Activated naive CD4-positive, alpha-beta T cell treated with anti-CD3 and anti-CD28 coated beads, Interleukin-2, amount 10 ng/mL, durations not matched to agents 7 days and 5 days (primary cell): ENCODE measurements at regions not wholly inside any gene's neighbourhood (a gene's known extent, or its start where the extent isn't known, plus 50 kb on each side); places are given as distances from the start of the nearest gene placed in this dataset.
"Not testable (repeated sequence)": the region's sequence is repeated elsewhere in the genome, so short reads cannot be mapped to it uniquely, and the experiment has no call there.

Experiments
- CTCF ChIA-PET: fragments of 350-600 bp; sonication (Branson Sonifier 250); formaldehyde crosslinking; loops from one replicate; lab custom pipeline; 2021; ENCODE audit warnings: antibody characterized with exemption; lab: Charles Lee
- DNase-seq: peaks from one replicate; pipeline ENCODE4 v3.0.0-alpha.2; 2020
- H3K27ac Mint-ChIP-seq: one replicate; pipeline ENCODE4 v1.8.0; 2021; ENCODE audit warnings: mild to moderate bottlenecking, moderate library complexity, mixed read lengths
- H3K27me3 Mint-ChIP-seq: one replicate; pipeline ENCODE4 v1.8.0; 2021; ENCODE audit warnings: mild to moderate bottlenecking, mixed read lengths
- H3K36me3 Mint-ChIP-seq: one replicate; pipeline ENCODE4 v1.8.0; 2021; ENCODE audit warnings: mixed read lengths
- H3K4me1 Mint-ChIP-seq: one replicate; pipeline ENCODE4 v1.8.0; 2021; ENCODE audit warnings: mixed read lengths
- H3K4me3 Mint-ChIP-seq: one replicate; pipeline ENCODE4 v1.8.0; 2021; ENCODE audit warnings: mild to moderate bottlenecking, moderate library complexity, mixed read lengths
- H3K9me3 Mint-ChIP-seq: one replicate; pipeline ENCODE4 v1.8.0; 2021; ENCODE audit warnings: mixed read lengths

DNA sequence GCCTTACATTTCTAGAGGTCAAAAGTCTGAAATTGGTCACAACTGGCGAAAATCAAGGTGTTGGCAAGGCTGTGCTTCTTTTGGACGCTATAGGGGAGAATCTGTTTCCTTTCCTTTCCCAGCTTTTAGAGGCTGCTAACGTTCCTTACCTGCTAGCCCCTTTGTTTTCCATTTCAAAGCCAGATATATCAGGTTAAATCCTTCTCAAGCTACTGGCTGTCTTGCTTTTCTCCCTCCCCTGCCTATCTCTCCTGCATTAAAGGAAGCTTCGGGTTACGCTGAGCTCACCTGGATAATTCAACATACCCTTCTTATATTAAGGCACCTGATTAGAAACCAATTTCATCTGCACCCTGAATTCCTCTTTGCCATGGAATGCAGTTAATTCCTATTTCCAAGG lies 1569.7 kb upstream of the SLC10A2 start:
- Mint-ChIP-seq H3K36me3 (no peaks in the 10 kb centered on the region), H3K4me1 (no peaks in the 10 kb centered on the region), H3K27me3 (no peaks in the 10 kb centered on the region), H3K4me3 (no peak overlapping the region), H3K9me3 (no peaks in the 10 kb centered on the region), H3K27ac (no peak overlapping the region)
- no peak for DNase-seq
- CTCF ChIA-PET = no interaction called here

DNA sequence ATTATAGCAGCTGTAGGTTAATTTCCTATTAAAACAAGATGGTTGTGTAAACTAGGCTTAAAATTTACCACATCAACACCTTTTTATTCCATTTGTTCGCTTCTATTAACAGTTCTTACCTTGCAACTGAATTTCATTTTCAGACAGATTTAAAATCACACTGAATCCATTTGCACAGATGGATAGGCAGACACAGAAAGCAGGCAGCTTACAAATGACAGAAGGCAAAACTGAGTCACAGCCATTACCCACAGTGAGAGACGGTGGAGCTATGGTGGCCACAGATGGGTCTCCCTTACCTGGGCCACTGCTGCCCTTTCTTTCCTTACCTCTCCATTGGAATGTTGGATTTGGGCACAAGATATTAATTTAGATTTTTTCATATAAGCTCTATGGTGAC lies 1567.8 kb upstream of the SLC10A2 start:
- CTCF ChIA-PET = no interaction called here
- H3K4me3 Mint-ChIP-seq = no peak overlapping the region
- no peaks in the 10 kb centered on the region for H3K27me3 Mint-ChIP-seq
- no peak for DNase-seq
- H3K27ac Mint-ChIP-seq = no peak overlapping the region
- H3K4me1 Mint-ChIP-seq = no peaks in the 10 kb centered on the region
- H3K9me3 Mint-ChIP-seq = no peaks in the 10 kb centered on the region
- no peaks in the 10 kb centered on the region for H3K36me3 Mint-ChIP-seq

DNA sequence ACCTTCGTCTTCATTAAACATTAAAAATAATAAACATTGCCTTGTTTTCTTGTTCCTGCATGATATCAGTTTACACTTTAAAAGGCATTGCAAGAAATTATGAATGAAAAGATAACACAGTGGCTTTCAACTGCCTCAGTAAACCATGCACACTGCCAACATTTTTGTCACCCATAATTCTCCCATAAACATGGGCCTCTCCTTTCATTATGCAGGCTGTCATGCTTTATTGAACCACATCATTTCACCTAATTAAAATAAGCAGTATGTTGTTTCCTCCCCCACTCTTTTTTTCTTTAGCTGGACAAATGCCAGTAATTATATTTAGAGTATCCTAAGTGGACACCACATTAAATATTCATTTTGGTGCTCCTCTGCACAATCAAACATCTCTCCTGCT lies 1566.5 kb upstream of the SLC10A2 start:
- Mint-ChIP-seq H3K27ac (no peak overlapping the region), H3K4me1 (no peaks in the 10 kb centered on the region), H3K36me3 (no peaks in the 10 kb centered on the region), H3K27me3 (no peaks in the 10 kb centered on the region), H3K4me3 (no peak overlapping the region), H3K9me3 (no peaks in the 10 kb centered on the region)
- DNase-seq = no peak
- CTCF ChIA-PET = no interaction called here

DNA sequence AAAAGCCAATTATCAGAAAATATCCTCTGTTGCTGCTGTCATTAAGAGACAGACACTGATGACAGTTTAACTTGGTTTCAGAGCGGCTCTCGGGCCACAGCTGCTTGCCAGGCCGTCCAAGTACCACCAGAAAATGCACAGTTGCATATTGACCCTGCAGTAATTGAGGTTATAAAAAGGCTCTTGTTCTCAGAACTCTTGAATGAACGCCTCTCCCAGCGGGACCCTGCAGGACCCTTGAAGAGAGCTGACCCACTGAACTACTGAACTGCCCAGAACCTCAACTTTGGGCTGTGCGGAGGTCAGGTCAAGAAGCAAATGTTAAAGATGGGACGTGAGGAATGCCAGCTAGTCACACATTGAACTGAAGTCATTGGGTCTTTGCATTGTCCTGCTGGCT lies 1559.0 kb upstream of the SLC10A2 start:
- Mint-ChIP-seq H3K36me3 (no peaks in the 10 kb centered on the region), H3K27ac (no peak overlapping the region), H3K4me1 (no peaks in the 10 kb centered on the region), H3K4me3 (no peak overlapping the region), H3K27me3 (no peaks in the 10 kb centered on the region), H3K9me3 (no peaks in the 10 kb centered on the region)
- CTCF ChIA-PET = no interaction called here
- DNase-seq = no peak

GRCh38 chr13:104616990-104617389 lies 1550.8 kb upstream of the SLC10A2 start:
- Mint-ChIP-seq H3K27ac (no peak overlapping the region), H3K36me3 (no peaks in the 10 kb centered on the region), H3K9me3 (peaks cover 2% of the 10 kb centered on the region), H3K27me3 (no peaks in the 10 kb centered on the region), H3K4me3 (no peak overlapping the region), H3K4me1 (no peaks in the 10 kb centered on the region)
- CTCF ChIA-PET = no interaction called here
- DNase-seq = no peak

DNA sequence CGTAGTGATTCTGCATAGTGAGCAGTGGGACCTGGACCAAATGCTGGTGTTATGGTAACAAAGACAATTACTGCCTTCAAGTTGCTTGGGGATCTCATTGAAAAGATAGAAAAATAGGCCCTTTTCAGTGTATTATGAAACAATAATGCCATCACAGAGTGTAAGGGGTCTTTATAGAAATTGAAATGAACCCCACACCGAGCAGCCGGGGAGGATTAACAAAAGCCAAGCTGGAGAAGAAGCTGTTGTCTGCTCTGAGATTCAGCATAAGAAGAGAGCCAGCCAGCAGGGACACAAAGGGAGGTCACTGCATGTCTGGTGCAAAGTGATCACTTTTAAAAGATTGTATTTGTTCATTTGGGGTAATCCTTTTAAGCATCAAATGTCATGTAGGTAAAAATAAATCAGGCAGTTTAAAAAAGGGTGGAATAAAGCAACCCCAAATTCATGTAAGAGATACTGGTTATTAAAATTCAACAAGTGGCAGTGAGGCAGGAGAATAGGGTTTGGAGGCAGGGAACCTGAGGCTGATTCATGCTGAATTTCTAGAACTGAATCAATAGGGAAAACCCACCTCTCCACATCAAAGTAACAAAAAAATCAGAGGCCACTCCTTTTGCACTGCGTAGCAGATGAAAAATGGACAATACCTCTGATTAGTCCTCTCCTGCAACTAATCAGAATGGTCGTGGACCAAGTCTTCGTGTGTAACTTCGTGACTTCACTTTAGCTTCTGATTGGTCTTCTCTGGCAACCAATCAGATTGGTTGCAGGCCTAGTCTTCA lies 1548.3 kb upstream of the SLC10A2 start:
- DNase-seq = no peak
- Mint-ChIP-seq H3K4me1 (no peaks in the 10 kb centered on the region), H3K27ac (no peak overlapping the region), H3K9me3 (peaks cover 2% of the 10 kb centered on the region), H3K4me3 (no peak overlapping the region), H3K27me3 (no peaks in the 10 kb centered on the region), H3K36me3 (no peaks in the 10 kb centered on the region)
- CTCF ChIA-PET = no interaction called here

DNA sequence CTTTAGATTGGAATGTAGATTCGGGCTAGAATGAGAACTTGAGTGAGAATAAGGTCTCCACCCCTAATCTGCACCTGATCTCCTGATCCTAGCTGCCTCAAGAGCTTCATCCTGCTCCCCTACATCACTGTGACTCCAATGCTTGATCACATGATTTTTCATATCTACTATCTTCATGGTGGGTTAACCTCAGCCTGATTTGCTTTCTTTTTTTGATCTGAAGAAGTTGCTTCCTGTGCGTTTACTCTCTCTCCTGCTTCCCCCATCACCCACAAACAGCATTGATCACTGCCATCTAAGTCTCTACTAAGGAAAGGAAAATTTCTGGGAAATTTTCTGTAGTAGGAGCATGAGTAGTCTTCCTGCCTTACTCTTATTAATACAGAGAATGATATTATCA lies 1542.1 kb upstream of the SLC10A2 start:
- Mint-ChIP-seq H3K4me1 (no peaks in the 10 kb centered on the region), H3K9me3 (peaks cover 1% of the 10 kb centered on the region), H3K27ac (no peak overlapping the region), H3K4me3 (no peak overlapping the region), H3K27me3 (no peaks in the 10 kb centered on the region), H3K36me3 (no peaks in the 10 kb centered on the region)
- no peak for DNase-seq
- CTCF ChIA-PET = no interaction called here

DNA sequence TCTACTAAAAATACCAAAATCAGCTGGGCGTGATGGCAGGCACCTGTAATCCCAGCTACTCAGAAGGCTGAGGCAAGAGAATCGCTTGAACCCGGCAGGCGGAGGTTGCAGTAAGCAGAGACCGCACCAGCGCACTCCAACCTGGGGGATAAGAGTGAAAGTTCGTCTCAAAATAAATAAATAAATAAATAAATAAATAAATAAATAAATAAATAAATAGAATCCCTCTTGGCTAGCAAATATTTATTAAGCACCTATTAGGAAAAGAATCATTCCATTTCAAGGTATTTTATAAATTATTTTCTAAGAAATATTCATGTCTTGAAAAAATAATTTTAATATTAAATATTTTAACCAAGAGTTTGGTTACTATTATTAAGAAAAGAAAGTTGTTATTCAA lies 1539.2 kb upstream of the SLC10A2 start:
- H3K4me1 Mint-ChIP-seq, H3K36me3 Mint-ChIP-seq, CTCF ChIA-PET, H3K27me3 Mint-ChIP-seq, H3K4me3 Mint-ChIP-seq, H3K27ac Mint-ChIP-seq, DNase-seq, H3K9me3 Mint-ChIP-seq: not testable (repeated sequence)

- Mint-ChIP-seq H3K27ac (no peak overlapping the region), H3K9me3 (no peaks in the 10 kb centered on the region), H3K36me3 (no peaks in the 10 kb centered on the region), H3K4me1 (no peaks in the 10 kb centered on the region), H3K4me3 (no peak overlapping the region), H3K27me3 (no peaks in the 10 kb centered on the region)
- CTCF ChIA-PET = no interaction called here
- no peak for DNase-seq
These were observed 1531.4 kb upstream of the SLC10A2 start for GRCh38 chr13:104597546-104598180.

GRCh38 chr13:104595511-104595910 lies 1529.3 kb upstream of the SLC10A2 start:
- H3K9me3 Mint-ChIP-seq = no peaks in the 10 kb centered on the region
- no peak for DNase-seq
- no peak overlapping the region for H3K27ac Mint-ChIP-seq
- H3K4me3 Mint-ChIP-seq = no peak overlapping the region
- CTCF ChIA-PET = no interaction called here
- no peaks in the 10 kb centered on the region for H3K4me1 Mint-ChIP-seq
- H3K36me3 Mint-ChIP-seq = no peaks in the 10 kb centered on the region
- H3K27me3 Mint-ChIP-seq = no peaks in the 10 kb centered on the region

DNA sequence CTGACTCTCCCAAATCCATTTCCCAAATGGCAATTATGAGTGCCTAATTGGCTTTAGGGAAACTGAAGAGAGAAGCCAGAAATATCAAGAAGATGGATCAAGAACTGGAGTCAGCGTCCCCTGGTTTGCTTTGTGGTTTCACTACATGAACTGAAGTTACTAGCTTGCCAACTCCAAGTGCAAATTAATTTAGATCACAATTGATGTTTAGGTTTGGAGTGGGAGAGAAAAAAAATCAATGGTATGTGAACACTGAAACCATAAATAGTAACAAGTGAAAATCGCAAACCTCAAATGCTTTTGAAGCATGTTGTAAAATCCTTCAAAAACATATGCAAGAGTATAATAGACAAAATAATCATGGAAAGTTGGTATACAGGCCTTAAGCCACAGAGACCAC lies 1528.6 kb upstream of the SLC10A2 start:
- DNase-seq = no peak
- Mint-ChIP-seq H3K4me3 (no peak overlapping the region), H3K36me3 (no peaks in the 10 kb centered on the region), H3K27ac (no peak overlapping the region), H3K9me3 (no peaks in the 10 kb centered on the region), H3K4me1 (no peaks in the 10 kb centered on the region), H3K27me3 (no peaks in the 10 kb centered on the region)
- CTCF ChIA-PET = no interaction called here

- DNase-seq = no peak
- no peaks in the 10 kb centered on the region for H3K27me3 Mint-ChIP-seq
- no peaks in the 10 kb centered on the region for H3K4me1 Mint-ChIP-seq
- H3K4me3 Mint-ChIP-seq = no peak overlapping the region
- CTCF ChIA-PET = no interaction called here
- no peaks in the 10 kb centered on the region for H3K36me3 Mint-ChIP-seq
- no peaks in the 10 kb centered on the region for H3K9me3 Mint-ChIP-seq
- no peak overlapping the region for H3K27ac Mint-ChIP-seq
These were observed 1527.5 kb upstream of the SLC10A2 start for GRCh38 chr13:104593693-104594092.

DNA sequence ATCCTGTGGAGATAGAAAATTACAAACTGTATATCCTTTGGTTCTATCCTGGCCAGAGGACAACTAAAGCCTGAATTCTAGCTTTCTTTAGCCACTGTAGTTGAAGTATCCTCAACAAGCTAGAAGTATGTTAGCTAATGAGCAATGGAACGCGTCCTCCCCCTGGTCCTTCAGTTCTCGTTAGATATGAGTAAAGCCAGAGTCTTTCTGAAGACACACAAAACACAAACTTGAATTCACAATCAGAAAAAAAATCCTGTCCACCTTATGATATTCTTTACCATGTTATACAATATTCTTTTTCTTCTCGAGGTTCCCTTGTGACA lies 1527.0 kb upstream of the SLC10A2 start:
- H3K27me3 Mint-ChIP-seq = no peaks in the 10 kb centered on the region
- CTCF ChIA-PET = no interaction called here
- H3K36me3 Mint-ChIP-seq = no peaks in the 10 kb centered on the region
- H3K4me1 Mint-ChIP-seq = no peaks in the 10 kb centered on the region
- DNase-seq = no peak
- no peaks in the 10 kb centered on the region for H3K9me3 Mint-ChIP-seq
- H3K27ac Mint-ChIP-seq = no peak overlapping the region
- H3K4me3 Mint-ChIP-seq = no peak overlapping the region

- no peaks in the 10 kb centered on the region for H3K4me1 Mint-ChIP-seq
- H3K4me3 Mint-ChIP-seq = no peak overlapping the region
- no peaks in the 10 kb centered on the region for H3K27me3 Mint-ChIP-seq
- CTCF ChIA-PET = no interaction called here
- no peak overlapping the region for H3K27ac Mint-ChIP-seq
- no peaks in the 10 kb centered on the region for H3K36me3 Mint-ChIP-seq
- DNase-seq = no peak
- H3K9me3 Mint-ChIP-seq = no peaks in the 10 kb centered on the region
These were observed 1526.5 kb upstream of the SLC10A2 start for GRCh38 chr13:104592545-104593250.

DNA sequence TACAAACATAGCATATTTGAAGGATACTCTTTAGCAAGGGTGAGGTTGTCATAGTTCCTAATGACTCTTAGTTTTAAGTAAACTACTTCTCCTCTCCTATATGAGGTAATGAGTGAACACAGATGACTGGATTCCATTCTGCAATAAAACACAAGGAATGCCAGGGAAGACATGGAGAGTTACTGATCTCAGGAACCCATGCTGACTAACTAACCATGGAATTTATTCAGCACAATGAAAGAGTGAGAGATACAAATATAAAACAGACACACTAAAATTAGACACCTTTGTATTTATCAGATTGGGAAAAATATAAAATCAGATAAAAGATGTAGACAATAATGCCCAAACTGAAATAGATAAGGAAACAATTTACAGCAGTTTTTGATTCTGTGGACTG lies 1525.9 kb upstream of the SLC10A2 start:
- H3K4me3 Mint-ChIP-seq = no peak overlapping the region
- H3K27ac Mint-ChIP-seq = no peak overlapping the region
- no peak for DNase-seq
- no peaks in the 10 kb centered on the region for H3K9me3 Mint-ChIP-seq
- no peaks in the 10 kb centered on the region for H3K27me3 Mint-ChIP-seq
- no peaks in the 10 kb centered on the region for H3K4me1 Mint-ChIP-seq
- CTCF ChIA-PET = no interaction called here
- no peaks in the 10 kb centered on the region for H3K36me3 Mint-ChIP-seq
